ENCODE measurements at regions not wholly inside any gene's neighbourhood (a gene's known extent, or its start where the extent isn't known, plus 50 kb on each side); places are given as distances from the start of the nearest gene placed in this dataset.

DNA sequence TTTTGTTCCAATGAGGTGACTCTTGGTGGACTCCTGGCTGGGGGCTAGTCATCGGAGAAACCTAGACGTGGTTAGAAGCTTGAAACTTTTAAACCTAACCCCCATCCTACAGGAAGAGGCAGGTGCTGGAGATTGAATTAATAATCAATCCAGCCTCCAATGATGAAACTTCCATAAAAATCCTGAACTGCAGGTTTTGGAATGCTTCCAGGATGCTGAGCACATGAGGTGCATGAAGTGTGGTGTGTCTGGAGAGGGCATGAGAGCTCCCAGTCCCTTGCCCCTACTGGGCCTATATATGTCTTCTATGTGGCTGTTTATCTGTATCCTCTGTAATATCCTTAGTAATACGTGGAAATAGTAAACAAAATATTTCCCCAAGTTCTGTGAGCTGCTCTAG is 90.7 kb upstream of the PDHA2 start (continued):
- TF ChIP-seq RAD21 (IDR thresholded peaks at IDR 0.05 in 1 of 2, conservative IDR thresholded peaks at IDR 0.05 in 1 of 2; ENCODE audit: low read depth in 2 of 2, low read length in 2 of 2) (no peak), E2F6 (IDR thresholded peaks at IDR 0.05) (no peak), SAP30 (IDR thresholded peaks at IDR 0.05; ENCODE audit: insufficient read depth, insufficient replicate concordance, low read length) (no peak), SIN3A (conservative IDR thresholded peaks at IDR 0.05 in 1 of 2, IDR thresholded peaks at IDR 0.05 in 1 of 2; ENCODE audit: low read depth in 1 of 2, low read length in 2 of 2) (no peak)
- TF ChIP-seq, protein P1, sequence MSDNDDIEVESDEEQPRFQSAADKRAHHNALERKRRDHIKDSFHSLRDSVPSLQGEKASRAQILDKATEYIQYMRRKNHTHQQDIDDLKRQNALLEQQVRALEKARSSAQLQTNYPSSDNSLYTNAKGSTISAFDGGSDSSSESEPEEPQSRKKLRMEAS (IDR thresholded peaks at IDR 0.05) = no peak
